ENCODE measurements at regions not wholly inside any gene's neighbourhood (a gene's known extent, or its start where the extent isn't known, plus 50 kb on each side); places are given as distances from the start of the nearest gene placed in this dataset.

DNA sequence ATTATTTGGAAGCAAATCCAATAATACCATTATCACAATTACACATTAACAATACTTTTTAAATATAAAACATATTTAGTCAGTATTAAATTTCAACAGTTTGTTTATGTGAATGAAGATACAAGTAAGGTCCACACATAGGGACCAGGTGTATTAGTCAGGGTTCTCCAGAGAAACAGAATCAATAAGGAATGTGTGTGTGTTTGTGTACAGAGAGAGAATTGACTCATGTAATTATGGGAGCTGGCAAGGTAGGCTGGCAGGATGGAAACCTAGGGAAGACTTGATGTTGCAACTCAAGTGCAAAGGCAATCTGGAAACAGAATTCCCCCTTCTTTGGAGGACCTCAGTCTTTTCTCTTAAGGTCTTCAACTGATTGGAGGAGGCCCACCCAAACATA is 123.2 kb upstream of the OTX2 start:
- Mint-ChIP-seq H3K36me3 (ENCODE audit: insufficient read depth in 1 of 3, low read depth in 3 of 3) (no peaks in the 10 kb centered on the region; a peak in 1 of 7 replicates), H3K9me3 (no peaks in the 10 kb centered on the region), H3K4me3 (no peak overlapping the region), H3K27me3 (ENCODE audit: low read depth) (no peaks in the 10 kb centered on the region), H3K27ac (no peak overlapping the region), H3K4me1 (no peaks in the 10 kb centered on the region)
- no peak overlapping the region for H2BK12ac ChIP-seq (ENCODE audit: insufficient read length, low read depth, low read length)
- H4K5ac ChIP-seq (ENCODE audit: insufficient read length, low read depth, low read length) = no peak overlapping the region
- no peaks in the 10 kb centered on the region for H3K27me3 ChIP-seq (ENCODE audit: insufficient read depth, low read length)
- no peaks in the 10 kb centered on the region for H3K9me3 ChIP-seq (ENCODE audit: control insufficient read depth, low read depth, low read length)
- no peak overlapping the region for H2BK15ac ChIP-seq (ENCODE audit: low read depth, low read length)
- no peaks in the 10 kb centered on the region for H3K79me2 ChIP-seq (ENCODE audit: insufficient read depth, low read length)
- H2AK5ac ChIP-seq (ENCODE audit: insufficient read length, low read length) = no peak overlapping the region
- TF ChIP-seq, protein P1, sequence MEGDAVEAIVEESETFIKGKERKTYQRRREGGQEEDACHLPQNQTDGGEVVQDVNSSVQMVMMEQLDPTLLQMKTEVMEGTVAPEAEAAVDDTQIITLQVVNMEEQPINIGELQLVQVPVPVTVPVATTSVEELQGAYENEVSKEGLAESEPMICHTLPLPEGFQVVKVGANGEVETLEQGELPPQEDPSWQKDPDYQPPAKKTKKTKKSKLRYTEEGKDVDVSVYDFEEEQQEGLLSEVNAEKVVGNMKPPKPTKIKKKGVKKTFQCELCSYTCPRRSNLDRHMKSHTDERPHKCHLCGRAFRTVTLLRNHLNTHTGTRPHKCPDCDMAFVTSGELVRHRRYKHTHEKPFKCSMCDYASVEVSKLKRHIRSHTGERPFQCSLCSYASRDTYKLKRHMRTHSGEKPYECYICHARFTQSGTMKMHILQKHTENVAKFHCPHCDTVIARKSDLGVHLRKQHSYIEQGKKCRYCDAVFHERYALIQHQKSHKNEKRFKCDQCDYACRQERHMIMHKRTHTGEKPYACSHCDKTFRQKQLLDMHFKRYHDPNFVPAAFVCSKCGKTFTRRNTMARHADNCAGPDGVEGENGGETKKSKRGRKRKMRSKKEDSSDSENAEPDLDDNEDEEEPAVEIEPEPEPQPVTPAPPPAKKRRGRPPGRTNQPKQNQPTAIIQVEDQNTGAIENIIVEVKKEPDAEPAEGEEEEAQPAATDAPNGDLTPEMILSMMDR (conservative IDR thresholded peaks at IDR 0.05) = no peak
- no peak for DNase-seq
- H3T11ph ChIP-seq (ENCODE audit: low read length) = no peak overlapping the region
- H2AFZ ChIP-seq (ENCODE audit: low read length) = no peak overlapping the region
- no peak overlapping the region for H3K4ac ChIP-seq (ENCODE audit: low read depth, low read length)
- no peak overlapping the region for H4K8ac ChIP-seq (replicated peaks; ENCODE audit: insufficient read length, low read depth, low read length)
- no peaks in the 10 kb centered on the region for H3K4me1 ChIP-seq (ENCODE audit: insufficient read depth, low read length)
- no peak overlapping the region for H2BK120ac ChIP-seq (ENCODE audit: low read depth, low read length, poor library complexity, severe bottlenecking)
- no peaks in the 10 kb centered on the region for H4K20me1 ChIP-seq (ENCODE audit: control insufficient read depth, insufficient read depth, insufficient read length)
- H3K23me2 ChIP-seq (ENCODE audit: insufficient read length, low read depth, low read length, poor library complexity, severe bottlenecking) = no peaks in the 10 kb centered on the region
- H3K4me2 ChIP-seq (ENCODE audit: insufficient read depth, insufficient read length, low read length) = no peak overlapping the region
- no peak overlapping the region for H2BK20ac ChIP-seq (ENCODE audit: low read depth, low read length, poor library complexity, severe bottlenecking)
- no peak overlapping the region for H3K23ac ChIP-seq (ENCODE audit: insufficient read length, low read depth, low read length)
- H3K56ac ChIP-seq (ENCODE audit: insufficient read length, low read depth, low read length) = no peak overlapping the region
- H2BK5ac ChIP-seq (ENCODE audit: insufficient read length, low read length) = no peak overlapping the region
- H3K79me1 ChIP-seq (ENCODE audit: insufficient read depth, low read depth, low read length, poor library complexity, severe bottlenecking) = no peaks in the 10 kb centered on the region
- H3K9ac ChIP-seq (ENCODE audit: extremely low read depth, insufficient read length, low read length) = no peak overlapping the region
- no peak overlapping the region for H3K27ac ChIP-seq (ENCODE audit: insufficient read length, low read depth, low read length)
- H3K14ac ChIP-seq (ENCODE audit: insufficient read depth, low read length) = no peak overlapping the region
- H4K91ac ChIP-seq (ENCODE audit: insufficient read length, low read depth, low read length) = no peak overlapping the region
- H3K18ac ChIP-seq (ENCODE audit: insufficient read length, low read depth, low read length) = no peak overlapping the region

Data from H9 (cell line).